ENCODE measurements at regions not wholly inside any gene's neighbourhood (a gene's known extent, or its start where the extent isn't known, plus 50 kb on each side); places are given as distances from the start of the nearest gene placed in this dataset.

GRCh38 chr2:12603781-12604295 is 112.9 kb upstream of the TRIB2 start:
- no peak overlapping the region for H3K27ac ChIP-seq
- no peak overlapping the region for H3K9ac ChIP-seq
- H3K4me3 ChIP-seq, result no peak overlapping the region
- H3K79me2 ChIP-seq (ENCODE audit: low read depth), result no peaks in the 10 kb centered on the region
- no peaks in the 10 kb centered on the region for H3K27me3 ChIP-seq
- Mint-ChIP-seq H3K27me3 (ENCODE audit: insufficient read depth, low read depth) (peaks cover 5% of the 10 kb centered on the region), H3K36me3 (no peaks in the 10 kb centered on the region), H3K27ac (no peak overlapping the region), H3K9me3 (no peaks in the 10 kb centered on the region), H3K4me3 (no peak overlapping the region), H3K4me1 (peaks cover 19% of the 10 kb centered on the region)
- H3K9me3 ChIP-seq (ENCODE audit: low read depth), result no peaks in the 10 kb centered on the region
- no peak overlapping the region for H3K4me2 ChIP-seq
- TF ChIP-seq EZH2 (IDR thresholded peaks at IDR 0.05), result no peak
- TF ChIP-seq EZH2phosphoT487 (IDR thresholded peaks at IDR 0.05), result no peak
- TF ChIP-seq CTCF (IDR thresholded peaks at IDR 0.05), result no peak
- no peak overlapping the region for H2AFZ ChIP-seq (replicated peaks)
- no peaks in the 10 kb centered on the region for H3F3A ChIP-seq (ENCODE audit: low read depth)
- H4K20me1 ChIP-seq (ENCODE audit: low read depth), result no peaks in the 10 kb centered on the region
- H3K36me3 ChIP-seq, result no peaks in the 10 kb centered on the region
- no peak for DNase-seq (ENCODE audit: low spot score)
- H3K4me1 ChIP-seq, result no peaks in the 10 kb centered on the region

- Histone ChIP-seq H3K4me1 (no peaks in the 10 kb centered on the region), H2AFZ (replicated peaks) (no peak overlapping the region), H3K9ac (no peak overlapping the region), H3K27me3 (no peaks in the 10 kb centered on the region), H3F3A (ENCODE audit: low read depth) (no peaks in the 10 kb centered on the region), H3K4me3 (no peak overlapping the region), H3K9me3 (ENCODE audit: low read depth) (no peaks in the 10 kb centered on the region), H3K36me3 (no peaks in the 10 kb centered on the region), H3K79me2 (ENCODE audit: low read depth) (no peaks in the 10 kb centered on the region), H3K27ac (no peak overlapping the region), H4K20me1 (ENCODE audit: low read depth) (no peaks in the 10 kb centered on the region), H3K4me2 (no peak overlapping the region)
- Mint-ChIP-seq H3K9me3 (no peaks in the 10 kb centered on the region), H3K4me1 (peaks cover 19% of the 10 kb centered on the region), H3K27me3 (ENCODE audit: insufficient read depth, low read depth) (peaks cover 5% of the 10 kb centered on the region), H3K4me3 (no peak overlapping the region), H3K27ac (no peak overlapping the region), H3K36me3 (no peaks in the 10 kb centered on the region)
- no peak for DNase-seq (ENCODE audit: low spot score)
- TF ChIP-seq CTCF (IDR thresholded peaks at IDR 0.05) (no peak), EZH2 (IDR thresholded peaks at IDR 0.05) (no peak), EZH2phosphoT487 (IDR thresholded peaks at IDR 0.05) (no peak)
These were observed 112.4 kb upstream of the TRIB2 start for GRCh38 chr2:12604341-12604740.

- Histone ChIP-seq H2AFZ (replicated peaks) (no peak overlapping the region), H3K4me3 (no peak overlapping the region), H4K20me1 (ENCODE audit: low read depth) (no peaks in the 10 kb centered on the region), H3K79me2 (ENCODE audit: low read depth) (no peaks in the 10 kb centered on the region), H3K4me2 (no peak overlapping the region), H3F3A (ENCODE audit: low read depth) (no peaks in the 10 kb centered on the region), H3K36me3 (no peaks in the 10 kb centered on the region), H3K4me1 (no peaks in the 10 kb centered on the region), H3K9ac (no peak overlapping the region), H3K9me3 (ENCODE audit: low read depth) (no peaks in the 10 kb centered on the region), H3K27me3 (no peaks in the 10 kb centered on the region), H3K27ac (no peak overlapping the region)
- Mint-ChIP-seq H3K27ac (no peak overlapping the region), H3K9me3 (no peaks in the 10 kb centered on the region), H3K4me1 (peaks cover 19% of the 10 kb centered on the region), H3K4me3 (no peak overlapping the region), H3K36me3 (no peaks in the 10 kb centered on the region), H3K27me3 (ENCODE audit: insufficient read depth, low read depth) (peaks cover 5% of the 10 kb centered on the region)
- DNase-seq (ENCODE audit: low spot score), result no peak
- TF ChIP-seq EZH2 (IDR thresholded peaks at IDR 0.05), result no peak
- no peak for TF ChIP-seq CTCF (IDR thresholded peaks at IDR 0.05)
- TF ChIP-seq EZH2phosphoT487 (IDR thresholded peaks at IDR 0.05), result no peak
These were observed 111.4 kb upstream of the TRIB2 start for GRCh38 chr2:12605366-12605765.
